ENCODE measurements at regions not wholly inside any gene's neighbourhood (a gene's known extent, or its start where the extent isn't known, plus 50 kb on each side); places are given as distances from the start of the nearest gene placed in this dataset.
"Not testable (repeated sequence)": the region's sequence is repeated elsewhere in the genome, so short reads cannot be mapped to it uniquely, and the experiment has no call there.

DNA sequence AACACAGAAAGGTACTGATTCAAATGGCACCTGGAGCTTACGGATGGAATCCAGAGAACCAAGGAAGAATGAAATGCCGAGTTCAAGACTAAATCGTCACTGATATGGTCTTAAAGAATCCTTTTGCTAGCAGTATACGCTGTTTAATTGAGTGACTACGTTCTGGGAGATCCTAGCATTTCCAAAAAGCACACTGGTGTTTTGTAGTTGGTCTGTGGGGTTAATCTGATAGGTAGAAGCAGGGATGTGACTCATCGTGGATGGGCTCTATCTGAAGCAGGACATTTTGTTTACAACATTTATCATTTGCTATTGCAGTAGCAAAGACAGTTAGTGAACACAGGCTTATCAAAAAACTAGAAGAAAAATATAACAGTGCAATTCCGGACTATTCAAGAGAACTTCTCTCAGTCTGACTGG lies 169.2 kb upstream of the HMGA2 start:
- DNase-seq (ENCODE audit: low read depth): no peak

DNA sequence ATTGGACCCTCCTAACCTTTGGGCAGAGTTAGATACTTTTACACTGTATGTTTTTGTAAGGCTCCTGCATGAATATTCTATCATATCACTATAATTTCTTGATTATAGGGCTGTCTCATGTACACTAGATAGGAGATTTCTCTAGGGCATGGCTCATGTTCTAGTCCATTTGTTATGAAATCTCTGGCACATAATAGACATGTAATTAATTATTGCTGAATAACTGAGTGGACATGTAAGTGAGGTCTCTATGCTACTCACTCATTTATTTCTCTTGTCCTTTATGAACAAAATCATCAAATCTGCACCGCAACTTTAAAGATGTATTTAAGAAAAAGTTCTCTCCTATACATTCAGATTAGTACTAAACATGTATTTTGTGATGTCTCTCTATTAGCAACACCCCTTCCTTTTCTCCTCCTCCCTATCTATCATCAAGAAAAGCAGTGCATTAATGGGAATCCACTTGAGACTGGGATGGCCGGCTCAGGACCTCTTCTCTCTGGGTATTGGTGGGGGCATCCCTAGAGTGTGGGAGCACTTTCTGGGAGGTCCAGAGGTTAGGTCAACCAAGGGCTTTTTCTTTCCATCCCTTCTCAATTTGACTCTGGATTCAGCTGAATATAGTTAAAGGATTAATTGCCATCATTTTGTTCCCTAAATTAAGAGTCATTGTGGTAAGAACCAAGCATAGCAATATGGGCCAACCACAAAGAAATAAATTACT lies 168.0 kb upstream of the HMGA2 start:
- no peak for DNase-seq (ENCODE audit: low read depth)

DNA sequence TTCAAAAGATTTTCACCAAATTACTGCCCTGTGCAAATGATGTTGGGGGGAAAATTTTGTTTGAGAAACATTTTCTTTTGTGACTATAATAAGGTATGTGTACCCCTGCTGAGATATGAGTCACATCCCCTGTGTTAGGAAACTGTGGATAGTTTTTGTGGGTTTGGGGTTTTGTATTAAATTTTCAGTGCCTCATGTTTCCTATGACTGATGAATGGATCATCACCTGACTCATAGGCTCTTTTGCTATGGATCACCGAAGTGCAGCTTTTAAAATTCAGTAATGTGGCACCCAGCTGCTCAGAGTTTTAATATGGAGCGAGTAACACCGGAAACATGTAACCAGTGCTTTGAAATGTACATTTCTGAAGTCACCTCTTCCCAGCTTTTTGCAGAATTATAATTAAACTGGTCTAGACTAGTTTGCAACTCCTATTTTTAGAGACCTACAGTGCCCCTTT lies 167.4 kb upstream of the HMGA2 start:
- DNase-seq (ENCODE audit: low read depth): peak; percentile 98

DNA sequence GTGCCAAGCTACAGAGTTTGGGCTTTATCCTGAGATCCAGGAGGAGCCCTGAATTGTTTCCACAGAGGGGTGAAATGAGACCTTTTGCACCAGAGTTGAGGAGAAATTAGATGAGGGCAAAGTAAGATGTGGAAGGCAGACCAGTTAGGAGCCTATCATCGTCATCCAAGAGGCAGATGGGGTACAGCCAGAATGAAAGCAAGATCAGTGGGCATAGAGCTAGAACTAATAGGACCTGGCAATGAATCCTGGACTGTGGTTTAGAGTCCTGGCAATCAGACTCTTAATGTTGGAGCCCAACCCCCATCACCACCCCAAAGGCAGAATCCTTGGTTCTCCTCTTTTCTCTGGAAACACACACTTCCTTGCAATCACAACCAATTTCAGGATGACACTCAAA lies 166.6 kb upstream of the HMGA2 start:
- DNase-seq (ENCODE audit: low read depth): no peak

DNA sequence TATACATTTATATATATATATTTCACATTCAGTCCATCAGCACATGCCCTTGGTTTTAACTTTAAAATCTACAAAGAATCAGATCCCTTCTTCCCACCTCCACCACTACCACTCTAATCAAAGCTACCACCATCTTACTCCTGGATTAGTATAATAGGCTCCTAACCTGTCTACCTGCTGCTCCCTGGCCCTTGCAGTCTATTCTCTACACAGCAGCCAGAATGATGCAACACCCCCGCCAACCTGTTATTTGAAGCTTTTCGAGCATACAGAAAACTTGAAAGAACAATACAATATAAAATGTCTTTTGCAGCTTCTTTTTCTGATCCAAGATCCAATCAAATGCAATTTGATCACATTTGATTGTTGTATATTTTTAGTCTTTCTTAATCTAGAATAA lies 165.9 kb upstream of the HMGA2 start:
- DNase-seq (ENCODE audit: low read depth): no peak

DNA sequence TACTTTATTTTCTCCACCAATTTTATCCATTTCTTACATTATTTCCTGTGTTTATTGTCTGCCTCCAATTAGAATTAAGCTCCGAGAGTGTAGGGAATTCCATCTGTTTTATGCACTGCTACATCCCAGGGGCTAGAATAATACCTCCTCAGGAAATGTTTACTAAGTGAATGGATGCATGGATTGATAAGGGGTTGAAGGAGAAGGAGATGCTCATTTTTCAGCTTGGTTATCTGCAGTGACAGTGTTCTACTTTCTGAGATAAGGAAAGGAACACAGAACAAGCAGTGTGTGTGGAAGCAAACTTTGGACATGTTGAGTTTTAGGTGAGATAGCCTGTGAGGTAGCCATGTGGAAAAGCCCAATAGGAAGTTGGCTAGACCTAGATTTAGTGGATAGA lies 164.6 kb upstream of the HMGA2 start:
- no peak for DNase-seq (ENCODE audit: low read depth)

DNA sequence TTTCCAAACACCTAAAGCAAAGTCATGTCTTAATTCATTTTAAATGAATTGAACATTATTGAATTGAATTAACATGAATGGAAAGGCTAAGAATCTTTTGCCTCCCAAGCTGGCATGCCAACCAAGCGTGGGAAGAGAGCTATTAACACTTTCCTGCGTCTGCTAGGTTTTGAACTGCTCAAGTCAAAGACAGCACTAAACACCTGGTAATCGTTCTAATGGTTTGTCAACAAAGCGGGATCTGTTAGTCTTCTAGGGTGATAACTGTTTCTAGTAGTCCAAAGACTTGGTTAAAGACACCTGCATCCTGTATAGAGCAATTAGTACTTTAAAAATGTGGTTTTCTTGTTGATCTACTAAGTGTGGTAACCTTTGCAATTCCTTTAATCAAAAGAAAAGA lies 164.2 kb upstream of the HMGA2 start:
- DNase-seq (ENCODE audit: low read depth): no peak

DNA sequence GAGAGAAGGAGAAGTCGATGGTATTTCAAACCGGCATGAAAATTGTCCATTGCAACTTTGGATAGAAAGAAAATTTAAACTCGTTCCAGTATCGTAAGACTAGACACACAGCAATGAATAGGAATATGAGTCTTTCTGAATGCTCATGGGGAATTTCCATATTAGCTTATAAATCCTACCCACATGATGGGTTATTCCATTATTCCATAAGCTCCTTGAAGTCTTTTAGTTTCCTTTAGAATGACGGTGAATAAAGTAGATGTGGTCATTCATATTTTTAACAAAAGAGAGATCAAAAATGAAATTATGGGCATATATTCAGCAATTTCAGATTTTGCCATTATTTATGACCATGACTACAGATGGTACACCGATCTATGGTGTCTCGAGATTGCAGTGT lies 163.4 kb upstream of the HMGA2 start:
- no peak for DNase-seq (ENCODE audit: low read depth)

DNA sequence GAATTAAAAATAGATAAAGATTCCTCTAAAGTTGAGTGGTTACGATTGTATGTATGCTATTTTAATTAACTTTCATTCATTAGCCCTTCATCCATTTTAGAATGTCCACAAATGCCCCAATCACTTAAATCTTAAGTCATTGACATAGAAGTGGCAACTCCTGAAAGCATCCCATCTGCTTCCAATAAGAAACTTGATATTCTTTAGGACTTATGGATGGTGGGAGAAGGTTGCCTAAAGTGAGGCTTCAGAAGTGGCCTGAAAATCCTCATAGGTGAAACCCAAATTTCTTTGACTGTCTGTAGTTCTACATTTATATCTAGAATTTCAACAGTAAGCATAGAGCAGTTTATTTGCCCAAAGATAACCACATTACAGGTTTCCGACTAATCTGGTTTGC lies 161.7 kb upstream of the HMGA2 start:
- DNase-seq (ENCODE audit: low read depth): no peak

DNA sequence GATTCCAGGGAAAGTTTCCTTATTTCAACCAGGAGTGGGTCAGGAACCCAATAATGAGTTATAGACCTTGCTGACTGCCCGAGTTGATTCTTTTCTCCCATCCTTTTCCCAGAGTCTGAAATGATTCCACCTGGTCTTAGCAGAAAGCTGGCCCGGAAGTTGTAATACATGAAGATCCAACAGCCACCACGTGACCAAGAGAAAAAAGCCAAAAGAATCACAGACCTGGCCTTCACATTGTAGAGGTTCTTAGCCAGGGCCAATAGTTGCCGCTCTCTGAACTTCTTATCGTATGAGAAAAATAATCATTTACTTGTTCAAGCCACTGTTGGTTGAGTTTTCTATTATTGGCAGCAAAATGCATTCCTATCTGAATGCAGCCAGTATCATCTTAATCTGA lies 161.2 kb upstream of the HMGA2 start:
- DNase-seq (ENCODE audit: low read depth): no peak

DNA sequence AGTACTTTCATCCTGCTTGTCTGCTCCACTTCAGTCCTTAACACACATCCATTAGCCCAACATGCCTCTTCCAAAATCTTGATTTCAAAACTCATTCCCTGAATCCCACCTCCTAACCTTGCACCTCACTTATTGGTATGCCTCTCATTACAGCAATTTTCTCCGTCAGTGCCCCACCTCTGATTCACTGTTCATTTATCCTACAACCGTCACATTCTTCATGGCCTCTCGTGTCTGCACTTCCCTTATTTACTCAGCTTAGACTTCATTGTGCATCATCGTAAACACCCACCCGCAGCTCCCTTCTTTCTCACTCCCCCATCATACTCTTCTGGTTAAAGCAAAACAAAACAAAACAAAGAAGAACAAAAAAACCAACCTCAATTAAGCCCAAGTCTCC lies 160.6 kb upstream of the HMGA2 start:
- no peak for DNase-seq (ENCODE audit: low read depth)

DNA sequence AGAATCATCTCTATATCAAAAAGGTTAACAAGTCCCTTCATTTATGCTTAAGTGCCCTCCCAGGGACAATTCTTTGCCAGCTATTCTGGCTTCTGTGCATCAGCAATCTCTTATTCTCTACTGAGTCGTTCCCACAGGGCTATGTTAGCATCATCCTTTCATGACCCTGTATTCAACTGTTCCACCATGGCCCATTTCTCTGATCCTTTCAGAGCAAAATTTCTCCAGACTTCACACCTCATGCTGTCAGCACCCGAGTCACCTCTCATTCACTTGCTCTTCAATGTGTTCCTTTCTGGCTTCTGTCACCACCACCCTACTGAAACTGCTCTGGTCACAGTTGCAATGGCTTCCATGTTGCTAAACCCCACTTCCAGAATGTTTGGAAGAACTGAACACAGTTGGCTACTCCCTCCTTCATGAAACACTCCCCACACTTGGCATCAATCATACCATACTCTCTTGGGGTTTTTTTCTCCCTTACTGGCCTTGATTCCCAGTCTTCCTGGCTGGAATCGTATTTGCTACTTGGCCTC lies 159.5 kb upstream of the HMGA2 start:
- DNase-seq (ENCODE audit: low read depth): no peak

DNA sequence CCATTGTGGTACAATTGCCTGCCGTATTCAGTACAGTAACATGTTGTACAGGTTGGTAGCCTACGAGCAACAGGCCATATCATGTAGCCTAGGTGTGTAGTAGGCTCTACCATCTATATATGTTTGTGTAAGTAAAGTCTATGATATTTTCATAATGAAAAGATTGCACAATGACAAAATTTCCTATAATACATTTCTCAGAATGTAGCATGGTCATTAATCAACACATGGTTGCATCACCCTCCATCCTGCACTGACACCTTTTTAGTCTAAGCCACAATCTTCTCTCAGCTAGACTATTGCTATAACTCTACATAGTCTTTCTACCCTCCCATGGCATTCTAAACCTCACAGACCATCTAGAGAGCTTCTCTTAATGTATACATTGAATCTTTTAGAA lies 158.5 kb upstream of the HMGA2 start:
- no peak for DNase-seq (ENCODE audit: low read depth)

DNA sequence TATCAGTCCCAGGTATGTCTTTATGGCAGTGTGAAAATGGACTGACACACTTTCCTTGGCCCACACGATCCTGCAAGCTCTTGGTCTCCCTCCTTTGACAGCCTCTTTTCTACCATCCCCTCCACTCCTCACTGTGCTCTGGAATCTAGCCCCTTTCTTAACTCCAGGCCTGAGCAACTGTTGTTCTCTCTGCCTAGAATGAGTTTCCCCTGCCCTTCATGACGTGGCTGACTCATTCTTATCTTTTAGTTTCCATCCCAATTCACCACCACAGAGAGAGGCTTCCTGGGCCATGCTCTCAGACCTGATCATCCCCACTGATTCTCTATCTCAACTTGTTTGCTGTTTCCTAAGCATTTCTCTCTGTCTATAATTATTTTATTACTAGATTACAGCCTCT lies 157.4 kb upstream of the HMGA2 start:
- no peak for DNase-seq (ENCODE audit: low read depth)

DNA sequence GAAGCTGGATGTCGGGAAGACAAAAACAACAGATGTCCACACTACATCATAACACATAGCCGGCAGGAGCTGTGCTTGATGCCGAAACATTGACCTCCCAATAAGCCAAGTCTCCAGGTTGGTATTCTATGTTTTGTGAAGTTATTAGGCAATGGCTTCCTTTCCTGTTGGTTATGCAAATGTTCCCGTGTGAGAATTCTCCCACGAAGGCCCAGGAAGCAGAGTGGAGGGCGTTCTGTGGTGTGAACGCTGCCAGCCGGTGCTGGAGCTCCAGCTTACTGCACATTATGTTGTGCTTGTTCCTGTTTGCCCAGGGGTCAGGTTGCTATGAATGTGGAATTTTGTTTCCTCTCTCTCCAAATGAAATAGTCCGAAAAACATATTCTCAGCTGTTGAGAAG lies 156.4 kb upstream of the HMGA2 start:
- DNase-seq (ENCODE audit: low read depth): no peak

DNA sequence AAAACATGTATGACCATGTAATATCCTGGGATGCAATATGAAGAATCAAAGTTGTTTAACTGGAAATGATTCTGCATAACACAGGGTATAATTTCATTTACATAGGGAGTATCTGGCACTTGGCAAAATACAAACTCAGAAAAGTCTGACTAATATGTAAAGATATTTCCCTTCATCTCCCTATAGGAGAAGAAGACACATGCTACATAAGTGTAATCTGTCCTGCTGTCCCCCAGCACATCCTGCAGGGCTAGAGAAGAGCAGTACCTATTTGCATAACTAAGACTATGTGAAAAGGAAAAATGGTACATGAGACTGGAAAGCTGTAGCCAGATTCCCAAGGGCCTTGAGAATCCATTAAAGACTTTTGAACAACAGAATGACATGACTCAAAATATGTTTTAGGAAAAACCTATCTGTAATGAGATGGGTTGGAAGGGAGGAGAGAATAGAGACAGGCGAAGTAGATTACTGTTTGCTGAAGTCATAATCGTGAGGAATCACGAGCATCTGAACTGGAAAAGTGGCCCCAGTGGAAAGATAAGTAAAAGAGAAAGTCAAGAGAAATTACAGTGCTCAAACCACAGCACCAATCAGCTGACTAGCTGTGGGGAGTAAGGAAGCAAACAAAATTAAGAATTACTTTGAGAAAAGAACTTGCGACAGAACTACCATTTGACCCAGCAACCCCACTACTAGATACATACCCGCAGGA lies 155.1 kb upstream of the HMGA2 start:
- DNase-seq (ENCODE audit: low read depth): no peak

DNA sequence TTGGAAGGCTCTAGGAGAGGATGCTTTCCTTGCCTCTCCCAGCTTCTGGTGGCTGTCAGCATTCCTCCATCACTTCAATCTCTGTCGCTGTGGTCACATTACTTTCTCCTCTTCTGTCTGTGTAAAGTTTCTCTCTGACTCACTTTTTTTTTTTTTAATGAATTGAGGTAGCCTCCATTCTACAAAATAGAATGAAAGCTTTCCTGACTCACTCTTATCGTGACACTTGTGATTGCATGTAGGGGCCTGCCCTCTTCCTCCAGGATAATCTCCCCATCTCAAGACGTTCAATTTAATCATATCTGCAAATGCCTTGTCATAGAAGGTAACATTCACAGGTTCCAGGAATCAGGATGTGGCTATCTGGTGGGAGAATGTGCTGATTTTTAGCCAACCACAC lies 153.5 kb upstream of the HMGA2 start:
- DNase-seq (ENCODE audit: low read depth): no peak

DNA sequence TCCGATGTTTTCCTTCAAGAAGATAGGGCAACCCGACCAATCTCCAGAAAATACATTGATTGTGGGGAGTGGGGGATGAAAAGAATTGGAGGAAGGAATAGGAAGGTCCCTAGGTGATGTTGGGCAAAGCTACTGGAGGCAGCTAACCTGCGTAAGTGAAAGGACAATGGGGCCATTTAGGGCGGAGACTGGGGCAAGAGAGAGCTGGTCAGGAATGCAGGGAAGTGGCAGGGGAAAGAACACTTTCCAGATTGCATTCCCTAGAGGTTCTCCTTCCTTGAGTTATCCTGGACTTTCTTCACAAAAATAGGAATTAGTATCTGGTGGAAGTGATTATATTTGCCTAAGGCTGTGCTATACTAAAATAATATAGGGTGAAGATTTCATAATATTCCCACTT lies 151.8 kb upstream of the HMGA2 start:
- no peak for DNase-seq (ENCODE audit: low read depth)

DNA sequence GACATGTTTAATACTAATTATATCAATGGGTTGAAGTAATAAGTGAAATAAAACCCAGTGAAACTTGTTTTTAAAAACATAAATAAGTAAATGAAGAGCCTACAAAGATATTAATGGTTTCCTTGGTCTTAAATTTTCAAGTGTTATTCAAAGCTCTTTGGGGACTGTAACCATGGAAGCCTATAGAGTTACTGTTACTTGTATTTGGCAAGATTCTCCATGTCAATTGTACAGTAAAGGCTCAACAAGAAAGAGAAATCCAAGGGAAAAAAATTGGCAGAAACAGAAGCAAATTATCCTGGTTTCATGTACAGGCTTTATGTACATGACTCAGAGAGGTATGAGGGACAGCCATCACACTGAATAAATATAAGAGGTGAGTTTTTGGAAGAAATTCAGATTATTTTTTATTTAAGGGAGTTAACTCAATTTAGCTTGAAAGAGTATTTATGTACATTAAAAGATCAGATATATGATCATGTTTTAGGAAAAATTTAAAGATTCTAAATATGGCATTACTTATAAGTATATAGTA lies 151.1 kb upstream of the HMGA2 start:
- no peak for DNase-seq (ENCODE audit: low read depth)

DNA sequence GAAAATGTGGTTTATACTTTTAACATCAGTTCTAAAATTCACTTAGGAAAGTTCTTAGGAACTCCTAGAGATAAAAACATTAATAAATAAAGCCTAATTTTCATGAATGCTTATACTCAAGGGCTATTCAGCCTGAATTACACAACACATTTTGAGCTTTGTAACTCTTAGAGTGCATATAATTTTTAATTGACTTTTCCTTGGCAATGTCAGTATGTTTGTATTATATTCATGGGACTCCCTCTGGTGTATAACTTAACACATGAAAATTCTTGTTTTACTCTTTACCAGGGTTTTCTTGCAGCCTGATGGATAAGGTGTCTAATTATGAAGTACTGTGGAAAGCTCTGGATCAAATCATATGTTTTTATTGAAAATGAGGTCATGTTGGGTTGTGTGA lies 150.6 kb upstream of the HMGA2 start:
- peak; percentile 24 for DNase-seq (ENCODE audit: low read depth)

DNA sequence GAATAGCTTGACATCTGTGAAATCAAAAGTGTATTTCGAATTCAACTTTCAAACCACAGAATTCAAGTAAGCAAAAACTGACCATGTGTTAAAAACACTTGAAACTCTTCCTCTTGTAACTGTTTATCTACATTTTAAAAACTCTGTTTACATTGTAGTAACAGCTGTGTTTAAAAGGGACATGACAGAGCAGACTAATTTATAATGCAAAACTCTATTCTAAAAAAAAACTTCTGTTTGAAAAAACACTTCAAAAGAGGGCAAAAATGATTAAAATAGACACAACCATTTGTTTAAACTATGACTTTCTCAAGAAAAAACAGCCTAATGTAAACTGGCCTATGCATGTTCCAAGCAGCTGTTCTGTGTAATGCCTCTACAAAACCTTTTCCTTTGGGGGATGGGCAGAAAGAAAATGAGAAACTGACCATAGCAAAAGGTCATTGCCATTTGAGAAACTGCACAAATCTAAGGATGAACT lies 149.1 kb upstream of the HMGA2 start:
- no peak for DNase-seq (ENCODE audit: low read depth)

DNA sequence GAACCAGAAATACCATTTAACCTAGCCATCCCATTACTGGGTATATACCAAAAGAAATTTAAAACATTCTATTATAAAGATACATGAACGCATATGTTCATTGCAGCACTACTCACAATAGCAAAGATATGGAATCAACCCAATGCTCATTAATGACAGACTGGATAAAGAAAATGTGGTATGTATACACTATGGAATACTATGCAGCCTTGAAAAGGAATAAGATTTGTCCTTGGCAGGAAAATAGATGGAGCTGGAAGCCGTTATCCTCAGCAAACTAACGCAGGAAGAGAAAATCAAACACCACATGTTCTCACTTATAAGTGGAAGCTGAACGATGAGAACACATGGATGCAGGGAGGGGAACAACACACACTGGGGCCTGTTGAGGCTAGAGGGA lies 146.1 kb upstream of the HMGA2 start:
- DNase-seq (ENCODE audit: low read depth): not testable (repeated sequence)

DNA sequence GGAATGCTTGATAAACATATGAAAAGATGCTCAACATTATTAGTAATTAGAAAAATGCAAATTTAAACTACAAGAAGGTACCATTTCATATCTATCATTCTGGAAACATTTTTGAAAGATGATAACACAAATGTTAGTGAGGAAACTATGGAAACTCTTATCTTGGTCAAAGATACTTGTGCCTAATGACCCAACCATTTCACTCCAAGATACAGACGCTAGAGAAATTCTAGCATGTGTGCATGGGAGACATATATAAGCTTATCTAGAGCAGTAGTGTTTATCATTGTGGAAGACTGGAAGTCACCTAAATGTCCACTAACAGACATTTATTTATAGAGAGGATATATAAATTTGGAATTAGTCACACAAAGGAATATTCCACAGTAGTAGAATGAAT lies 143.1 kb upstream of the HMGA2 start:
- no peak for DNase-seq (ENCODE audit: low read depth)

Measured in GM04504 (cell line).